ENCODE measurements at regions not wholly inside any gene's neighbourhood (a gene's known extent, or its start where the extent isn't known, plus 50 kb on each side); places are given as distances from the start of the nearest gene placed in this dataset.

GRCh38 chr2:2771721-2772411 lies 440.8 kb upstream of the MYT1L start:
- TF ChIP-seq CTCF (IDR thresholded peaks at IDR 0.05; ENCODE audit: insufficient read depth, low read length): no peak
- H3K4me3 ChIP-seq (ENCODE audit: low read depth, low read length): no peak overlapping the region
- DNase-seq (ENCODE audit: low read depth): no peak

- no peak for DNase-seq (ENCODE audit: low read depth)
- H3K4me3 ChIP-seq (ENCODE audit: low read depth, low read length): no peak overlapping the region
- no peak for TF ChIP-seq CTCF (IDR thresholded peaks at IDR 0.05; ENCODE audit: insufficient read depth, low read length)
Observed at GRCh38 chr2:2769481-2770431, 438.7 kb upstream of the MYT1L start.

GRCh38 chr2:2768476-2768875 lies 437.4 kb upstream of the MYT1L start:
- no peak for TF ChIP-seq CTCF (IDR thresholded peaks at IDR 0.05; ENCODE audit: insufficient read depth, low read length)
- no peak overlapping the region for H3K4me3 ChIP-seq (ENCODE audit: low read depth, low read length)
- DNase-seq (ENCODE audit: low read depth): no peak

GRCh38 chr2:2767837-2768236 lies 436.8 kb upstream of the MYT1L start:
- no peak for TF ChIP-seq CTCF (IDR thresholded peaks at IDR 0.05; ENCODE audit: insufficient read depth, low read length)
- H3K4me3 ChIP-seq (ENCODE audit: low read depth, low read length): no peak overlapping the region
- DNase-seq (ENCODE audit: low read depth): no peak

- H3K4me3 ChIP-seq (ENCODE audit: low read depth, low read length): no peak overlapping the region
- DNase-seq (ENCODE audit: low read depth): no peak
- no peak for TF ChIP-seq CTCF (IDR thresholded peaks at IDR 0.05; ENCODE audit: insufficient read depth, low read length)
Observed at GRCh38 chr2:2765839-2766495, 434.9 kb upstream of the MYT1L start.

- no peak overlapping the region for H3K4me3 ChIP-seq (ENCODE audit: low read depth, low read length)
- no peak for TF ChIP-seq CTCF (IDR thresholded peaks at IDR 0.05; ENCODE audit: insufficient read depth, low read length)
- DNase-seq (ENCODE audit: low read depth): no peak
Observed at GRCh38 chr2:2765176-2765800, 434.2 kb upstream of the MYT1L start.

Data from fibroblast of the aortic adventitia (primary cell).